ENCODE measurements at regions not wholly inside any gene's neighbourhood (a gene's known extent, or its start where the extent isn't known, plus 50 kb on each side); places are given as distances from the start of the nearest gene placed in this dataset.

DNA sequence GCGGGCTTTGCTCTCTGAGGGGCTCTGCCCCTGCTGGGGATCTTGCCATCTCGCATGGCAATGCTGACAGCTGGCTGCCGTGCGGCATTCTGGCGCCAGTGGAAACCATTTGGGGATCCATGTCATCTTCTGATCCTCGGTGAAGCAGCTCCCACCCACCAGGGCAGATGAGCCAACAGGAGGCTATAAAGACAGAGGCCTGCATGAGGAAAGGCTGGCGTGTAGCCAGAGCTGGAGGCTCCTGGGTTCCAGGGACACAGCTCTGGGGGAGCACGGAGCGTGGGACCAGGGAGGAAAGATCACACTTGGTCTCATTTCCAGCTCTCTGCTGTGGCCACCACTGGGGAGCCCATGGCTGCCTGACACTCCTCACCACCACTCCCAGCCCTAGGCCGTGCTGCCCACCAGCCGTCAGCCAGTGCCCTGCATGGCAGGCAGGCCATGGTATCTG, 145.8 kb downstream of the ZFP36L2 start:
- Histone ChIP-seq H3K27me3 (ENCODE audit: control insufficient read depth, insufficient read depth, low read length) (no peaks in the 10 kb centered on the region), H3K9me3 (ENCODE audit: control insufficient read depth, insufficient read depth, low read length) (no peaks in the 10 kb centered on the region; the same call in 1 of the 2 replicates), H3K27ac (ENCODE audit: low read depth, low read length) (no peak overlapping the region), H3K4me3 (ENCODE audit: low read depth, low read length) (no peak overlapping the region)
- DNase-seq (ENCODE audit: low read depth, low spot score) = no peak
- no peak for TF ChIP-seq CTCF (IDR thresholded peaks at IDR 0.05; ENCODE audit: low read depth, low read length)
- ChIA-PET CTCF (no interaction called here), POLR2A (interaction anchor here (0.7 kb wide), 1 partner anchor 439 kb away, joined by 3 read pairs; no protein-coding TSS in a partner anchor)

DNA sequence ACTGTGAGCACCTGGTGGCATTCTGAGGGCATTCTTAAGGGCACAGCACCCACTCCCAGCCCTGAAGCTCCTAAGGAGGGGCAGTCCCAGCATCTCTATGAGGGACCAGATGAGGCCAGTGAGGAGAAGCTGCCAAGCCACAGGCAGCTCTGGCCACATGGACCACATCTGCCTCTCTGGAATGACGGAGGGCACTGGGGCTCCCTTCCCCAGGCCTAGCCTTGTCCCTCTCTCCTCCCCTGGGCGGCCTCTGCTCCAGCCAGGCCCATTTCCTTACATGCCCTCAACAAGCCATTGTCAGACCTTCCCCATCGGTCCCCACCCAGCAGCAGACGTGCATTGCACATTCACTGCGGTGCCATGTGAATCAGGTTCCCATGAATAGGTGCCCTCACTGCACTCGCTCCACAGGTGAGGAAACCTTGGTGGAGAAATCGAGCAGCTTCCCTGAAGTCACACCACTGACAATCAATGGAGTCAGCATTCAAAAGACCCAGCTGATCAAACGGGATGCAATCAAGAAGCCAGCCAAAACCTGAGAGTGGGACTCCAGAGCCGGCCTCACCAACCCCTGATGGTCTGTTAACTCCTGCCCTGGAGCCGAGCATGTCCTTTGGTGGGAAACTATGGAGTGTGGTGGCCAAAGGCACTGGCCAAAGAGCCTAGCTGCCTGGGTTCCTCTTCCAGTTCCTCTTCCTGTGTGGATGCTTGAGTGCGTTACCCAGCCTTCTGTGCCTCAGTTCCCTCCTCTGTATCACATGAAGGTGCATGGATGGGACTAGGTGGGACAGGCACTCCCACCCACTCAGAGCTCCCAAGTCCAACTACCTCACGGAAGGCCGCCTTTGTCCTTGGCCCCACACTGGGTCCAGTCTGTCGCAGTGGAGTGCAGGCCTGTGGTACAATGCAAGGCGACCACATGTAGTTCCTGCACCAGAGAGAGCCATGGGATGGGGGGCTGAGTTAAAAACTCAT, 147.3 kb downstream of the ZFP36L2 start:
- Histone ChIP-seq H3K4me3 (ENCODE audit: low read depth, low read length) (no peak overlapping the region), H3K9me3 (ENCODE audit: control insufficient read depth, insufficient read depth, low read length) (no peaks in the 10 kb centered on the region; the same call in 1 of the 2 replicates), H3K27ac (ENCODE audit: low read depth, low read length) (no peak overlapping the region), H3K27me3 (ENCODE audit: control insufficient read depth, insufficient read depth, low read length) (no peaks in the 10 kb centered on the region)
- TF ChIP-seq CTCF (IDR thresholded peaks at IDR 0.05; ENCODE audit: low read depth, low read length) = no peak
- DNase-seq (ENCODE audit: low read depth, low spot score) = no peak
- CTCF ChIA-PET = no interaction called here
- POLR2A ChIA-PET = interaction anchor here (0.6 kb wide), 1 partner anchor 47 kb away, joined by 3 read pairs; no protein-coding TSS in a partner anchor

DNA sequence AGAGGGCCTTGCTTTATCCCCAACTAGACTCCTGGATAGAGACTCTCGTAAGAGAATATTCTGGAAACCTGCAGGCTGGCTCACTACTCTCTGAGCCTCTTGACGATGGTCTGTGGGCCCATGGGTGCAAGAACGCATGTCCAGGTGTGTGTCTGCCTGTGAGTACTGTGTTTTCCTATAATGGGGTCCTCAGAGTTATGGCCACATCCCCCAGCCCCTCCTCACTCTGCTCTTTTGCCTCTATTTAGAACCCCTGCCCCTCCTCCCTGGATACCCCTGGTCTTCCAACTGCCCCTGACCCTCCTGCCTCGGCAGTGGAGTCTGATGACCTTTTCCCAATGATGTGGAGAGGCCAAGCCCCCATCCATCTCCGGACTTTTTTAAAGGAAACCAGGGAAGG, 148.1 kb downstream of the ZFP36L2 start:
- H3K27ac ChIP-seq (ENCODE audit: low read depth, low read length) = no peak overlapping the region

GRCh38 chr2:43077876-43078275, 148.5 kb downstream of the ZFP36L2 start:
- DNase-seq (ENCODE audit: low read depth, low spot score) = no peak
- no peaks in the 10 kb centered on the region; the same call in 1 of the 2 replicates for H3K9me3 ChIP-seq (ENCODE audit: control insufficient read depth, insufficient read depth, low read length)
- POLR2A ChIA-PET = interaction anchor here (0.9 to 1.7 kb wide), 2 partner anchors 9 to 143 kb away, joined by 3 to 4 read pairs; no protein-coding TSS in a partner anchor
- no peaks in the 10 kb centered on the region for H3K27me3 ChIP-seq (ENCODE audit: control insufficient read depth, insufficient read depth, low read length)
- no peak overlapping the region for H3K4me3 ChIP-seq (ENCODE audit: low read depth, low read length)
- no peak for TF ChIP-seq CTCF (IDR thresholded peaks at IDR 0.05; ENCODE audit: low read depth, low read length)
- no peak overlapping the region for H3K27ac ChIP-seq (ENCODE audit: low read depth, low read length)
- CTCF ChIA-PET = interaction anchor here (1.3 to 1.6 kb wide), 2 partner anchors 29 to 151 kb away, joined by 3 read pairs; no protein-coding TSS in a partner anchor

More for the DNA sequence above, 148.1 kb downstream of the ZFP36L2 start:
- TF ChIP-seq CTCF (IDR thresholded peaks at IDR 0.05; ENCODE audit: low read depth, low read length) = no peak
- DNase-seq (ENCODE audit: low read depth, low spot score) = no peak
- Histone ChIP-seq H3K4me3 (ENCODE audit: low read depth, low read length) (no peak overlapping the region), H3K27me3 (ENCODE audit: control insufficient read depth, insufficient read depth, low read length) (no peaks in the 10 kb centered on the region), H3K9me3 (ENCODE audit: control insufficient read depth, insufficient read depth, low read length) (no peaks in the 10 kb centered on the region; the same call in 1 of the 2 replicates)
- ChIA-PET POLR2A (interaction anchor here (0.6 to 1.7 kb wide), 2 partner anchors 8 to 46 kb away, joined by 3 to 4 read pairs; no protein-coding TSS in a partner anchor), CTCF (interaction anchor here (1.6 kb wide), 1 partner anchor 151 kb away, joined by 3 read pairs; no protein-coding TSS in a partner anchor)

Data from AG04450 (cell line).